PC-9 (cell line): ENCODE measurements at regions not wholly inside any gene's neighbourhood (a gene's known extent, or its start where the extent isn't known, plus 50 kb on each side); places are given as distances from the start of the nearest gene placed in this dataset.

Experiments
- BruUV-seq: library from RNA; stranded (reverse); fragments of 400-500 nt; replicated peaks from 2 replicates; lab custom pipeline; 2021; lab: Mats Ljungman, UMichigan
- CTCF ChIA-PET: fragments of 300-600 bp; sonication (Branson Sonifier 250); formaldehyde crosslinking; loops from one replicate; lab custom pipeline; 2022; ENCODE audit warnings: antibody characterized with exemption; lab: Charles Lee
- POLR2A ChIA-PET: fragments of 300-600 bp; sonication (Branson Sonifier 250); formaldehyde crosslinking; loops from one replicate; lab custom pipeline; 2022; ENCODE audit warnings: antibody characterized with exemption; ENCODE audit not compliant: unreplicated experiment; lab: Charles Lee
- DNase-seq, 2 experiments: peaks; one replicate each; pipeline versions ENCODE4 v3.0.0 to v3.0.0-alpha.2; 2015 to 2022; ENCODE audit warnings: mixed read lengths in 1 of 2
- H2AFZ ChIP-seq: fragments of 200-600 bp; sonication (generic); 2 replicates; pipeline ENCODE4 v1.8.1; 2017; ENCODE audit warnings: antibody characterized with exemption
- H3F3A ChIP-seq: fragments of 200-600 bp; sonication (generic); 2 replicates; pipeline ENCODE4 v1.8.1; 2017; ENCODE audit warnings: antibody characterized with exemption, mild to moderate bottlenecking, low read depth; ENCODE audit not compliant: insufficient read depth
- H3K27ac ChIP-seq: fragments of 200-600 bp; sonication (generic); 2 replicates; pipeline ENCODE4 v1.6.1; 2016; ENCODE audit warnings: mixed run types
- H3K27me3 ChIP-seq: fragments of 200-600 bp; sonication (generic); 2 replicates; pipeline ENCODE4 v1.6.1; 2016; ENCODE audit warnings: low read depth, mixed run types; ENCODE audit not compliant: insufficient read depth
- H3K36me3 ChIP-seq: fragments of 200-600 bp; sonication (generic); 2 replicates; pipeline ENCODE4 v1.6.1; 2016; ENCODE audit warnings: low read depth, mixed run types
- H3K4me1 ChIP-seq: fragments of 200-600 bp; sonication (generic); replicated peaks from 2 replicates; pipeline ENCODE4 v1.6.1; 2016; ENCODE audit warnings: mixed run types; ENCODE audit not compliant: insufficient read depth
- H3K4me2 ChIP-seq: fragments of 200-600 bp; sonication (generic); 2 replicates; pipeline ENCODE4 v1.6.1; 2017; ENCODE audit warnings: mixed run types
- H3K4me3 ChIP-seq: fragments of 200-600 bp; sonication (generic); 2 replicates; pipeline ENCODE4 v1.6.1; 2016; ENCODE audit warnings: mixed run types
- H3K79me2 ChIP-seq: fragments of 200-600 bp; sonication (generic); 2 replicates; pipeline ENCODE4 v1.6.1; 2017; ENCODE audit warnings: low read depth, mixed run types
- H3K9me2 ChIP-seq: fragments of 200-600 bp; sonication (generic); 2 replicates; pipeline ENCODE4 v1.8.1; 2017; ENCODE audit warnings: mild to moderate bottlenecking; ENCODE audit not compliant: insufficient read depth
- H3K9me3 ChIP-seq: fragments of 200-600 bp; sonication (generic); 2 replicates; pipeline ENCODE4 v1.8.1; 2016; ENCODE audit warnings: low read depth; ENCODE audit not compliant: insufficient read depth
- H4K20me1 ChIP-seq: fragments of 200-600 bp; sonication (generic); 2 replicates; pipeline ENCODE4 v1.8.1; 2017; ENCODE audit not compliant: insufficient read depth
- CTCF ChIP-seq: fragments of 200-600 bp; sonication (generic); conservative IDR thresholded peaks from 2 replicates; pipeline ENCODE4 v1.6.1; 2017; ENCODE audit warnings: mixed run types, antibody characterized with exemption, mild to moderate bottlenecking, moderate library complexity
- EZH2 ChIP-seq: fragments of 200-600 bp; sonication (generic); IDR thresholded peaks from 2 replicates; pipeline ENCODE4 v1.8.0; 2017; ENCODE audit warnings: antibody characterized with exemption, low read depth
- intact Hi-C: fragments of 100-400 bp; cut with micrococcal nuclease; formaldehyde crosslinking; loops from one replicate; pipeline ENCODE4 v1.10.0; 2022; ENCODE audit not compliant: unreplicated experiment

GRCh38 chr4:10364194-10364593 is 93.0 kb downstream of the ZNF518B start:
- Histone ChIP-seq H2AFZ (no peak overlapping the region), H3K9me2 (no peaks in the 10 kb centered on the region), H3K9me3 (no peaks in the 10 kb centered on the region), H3K4me2 (no peak overlapping the region), H3K4me1 (no peaks in the 10 kb centered on the region), H3K36me3 (no peaks in the 10 kb centered on the region), H3F3A (no peaks in the 10 kb centered on the region), H4K20me1 (no peaks in the 10 kb centered on the region), H3K27me3 (no peaks in the 10 kb centered on the region), H3K4me3 (no peak overlapping the region), H3K27ac (no peak overlapping the region), H3K79me2 (no peaks in the 10 kb centered on the region)
- TF ChIP-seq EZH2 (no peak), CTCF (no peak)
- ChIA-PET CTCF (no interaction called here), POLR2A (no interaction called here)
- intact Hi-C loops: no loop called here
- no TSS peak for BruUV-seq
- no peak for DNase-seq

GRCh38 chr4:10354746-10355145 is 102.5 kb downstream of the ZNF518B start:
- H3K4me1 ChIP-seq: no peaks in the 10 kb centered on the region
- no peak for TF ChIP-seq EZH2
- no peak for TF ChIP-seq CTCF
- no peak overlapping the region for H3K27ac ChIP-seq
- H4K20me1 ChIP-seq: no peaks in the 10 kb centered on the region
- H3F3A ChIP-seq: no peaks in the 10 kb centered on the region
- DNase-seq: peak in 1 of 2 experiments; percentile 17
- CTCF ChIA-PET: no interaction called here
- BruUV-seq: no TSS peak
- POLR2A ChIA-PET: no interaction called here
- H3K9me2 ChIP-seq: no peaks in the 10 kb centered on the region
- no peaks in the 10 kb centered on the region for H3K9me3 ChIP-seq
- H3K36me3 ChIP-seq: no peaks in the 10 kb centered on the region
- H3K79me2 ChIP-seq: no peaks in the 10 kb centered on the region
- intact Hi-C loops: no loop called here
- H3K4me3 ChIP-seq: no peak overlapping the region
- H3K27me3 ChIP-seq: no peaks in the 10 kb centered on the region
- no peak overlapping the region for H3K4me2 ChIP-seq
- H2AFZ ChIP-seq: no peak overlapping the region

DNA sequence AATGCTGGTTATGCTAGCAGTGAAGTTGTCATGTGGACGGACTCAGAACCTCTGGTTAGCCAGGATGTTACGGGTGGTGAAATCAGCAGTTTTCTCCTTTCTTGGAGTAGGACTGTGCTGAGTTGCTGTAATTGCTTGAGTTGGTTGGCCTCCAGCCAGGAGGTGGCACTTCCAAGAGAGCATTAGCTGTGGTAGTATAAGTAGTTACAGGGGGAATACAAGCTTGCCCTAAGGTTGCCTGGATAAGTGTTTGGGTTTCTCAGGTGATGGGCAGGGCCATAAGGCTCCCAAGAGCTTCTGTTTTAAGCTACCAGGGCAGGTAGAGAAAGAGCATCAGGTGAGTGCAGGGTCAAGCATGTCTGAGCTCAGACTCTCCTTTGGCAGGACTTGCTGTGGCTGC is 103.0 kb downstream of the ZNF518B start:
- no peaks in the 10 kb centered on the region for H3K9me2 ChIP-seq
- POLR2A ChIA-PET: no interaction called here
- CTCF ChIA-PET: no interaction called here
- no peak for TF ChIP-seq EZH2
- TF ChIP-seq CTCF: no peak
- intact Hi-C loops: no loop called here
- no peak overlapping the region for H3K4me2 ChIP-seq
- H3K27ac ChIP-seq: no peak overlapping the region
- H2AFZ ChIP-seq: no peak overlapping the region
- no peaks in the 10 kb centered on the region for H4K20me1 ChIP-seq
- no peaks in the 10 kb centered on the region for H3F3A ChIP-seq
- no peaks in the 10 kb centered on the region for H3K79me2 ChIP-seq
- no peaks in the 10 kb centered on the region for H3K4me1 ChIP-seq
- no peak overlapping the region for H3K4me3 ChIP-seq
- no TSS peak for BruUV-seq
- H3K27me3 ChIP-seq: no peaks in the 10 kb centered on the region
- H3K9me3 ChIP-seq: no peaks in the 10 kb centered on the region
- no peaks in the 10 kb centered on the region for H3K36me3 ChIP-seq
- DNase-seq: peak in 1 of 2 experiments; percentile 27
